Prostate gland (tissue), 2 donors: ENCODE measurements at regions not wholly inside any gene's neighbourhood (a gene's known extent, or its start where the extent isn't known, plus 50 kb on each side); places are given as distances from the start of the nearest gene placed in this dataset.

Experiments
- DNase-seq: peaks from one replicate; pipeline ENCODE4 v3.0.0-alpha.2; 2019; ENCODE audit warnings: low spot score
- H3K27ac ChIP-seq, 2 donors: fragments of 200-600 bp; sonication (generic); 2 replicates each; pipeline ENCODE4 v1.5.1; 2017 to 2019
- H3K27me3 ChIP-seq: fragments of 200-600 bp; sonication (generic); replicated peaks from 2 replicates; pipeline ENCODE4 v1.5.1; 2019; ENCODE audit not compliant: insufficient read depth
- H3K36me3 ChIP-seq, 2 donors: fragments of 200-600 bp; sonication (generic); 1 replicate in 1 of 2; 2 replicates in 1 of 2; pipeline versions ENCODE4 v1.5.1 to v1.8.1; 2017 to 2019
- H3K4me1 ChIP-seq: fragments of 200-600 bp; sonication (generic); replicated peaks from 2 replicates; pipeline ENCODE4 v1.5.1; 2019
- H3K4me3 ChIP-seq, 2 donors: fragments of 200-600 bp; sonication (generic); 2 replicates each; pipeline ENCODE4 v1.5.1; 2017 to 2019
- H3K9me3 ChIP-seq: fragments of 200-600 bp; sonication (generic); 2 replicates; pipeline ENCODE4 v1.5.1; 2017
- CTCF ChIP-seq, 4 experiments: fragments of 200-600 bp in 2 of 4; fragments of 450-650 bp in 2 of 4; sonication (generic) in 2 of 4; IDR thresholded peaks; 1 replicate in 3 of 4; 2 replicates in 1 of 4; pipeline ENCODE4 v1.5.1; 2016 to 2019; ENCODE audit warnings: antibody characterized with exemption in 4 of 4, mild to moderate bottlenecking in 2 of 4, moderate library complexity in 2 of 4
- POLR2A ChIP-seq: fragments of 450-650 bp; IDR thresholded peaks from one replicate; pipeline ENCODE4 v1.6.1; 2016; ENCODE audit warnings: antibody characterized with exemption, mild to moderate bottlenecking
- POLR2AphosphoS5 ChIP-seq: sonication (generic); formaldehyde crosslinking; IDR thresholded peaks from one replicate; pipeline ENCODE4 v1.6.1; 2017; ENCODE audit warnings: antibody characterized with exemption
- WGBS: methylation state at CpG from one replicate; pipeline ENCODE4 v1.1.5; 2018; 5-methylcytosine and 5-hydroxymethylcytosine counted together
- intact Hi-C: fragments of 100-400 bp; cut with DNase I; formaldehyde crosslinking; loops from one replicate; pipeline ENCODE4 v1.14.2; 2022

DNA sequence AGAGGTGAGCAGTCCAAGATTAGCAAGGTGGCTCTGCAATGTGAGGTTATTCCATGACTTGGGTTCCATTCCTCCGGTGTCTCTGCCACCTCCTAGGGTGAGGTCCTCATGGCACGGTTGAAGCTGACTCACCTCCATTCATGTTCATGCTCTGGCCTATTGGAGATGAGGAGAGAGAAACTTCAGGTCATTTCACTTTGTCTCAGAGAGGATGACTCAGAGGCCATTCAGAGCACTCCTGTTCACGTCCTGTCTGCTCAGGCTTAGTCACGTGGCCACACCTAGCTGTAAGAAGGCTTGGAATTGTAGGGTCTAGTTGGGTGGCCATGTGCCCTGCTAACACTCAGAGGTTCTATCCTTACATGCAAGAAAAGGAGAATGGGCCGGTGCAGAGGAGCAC, 67.5 kb upstream of the MBOAT2 start:
- no peaks in the 10 kb centered on the region for H3K27me3 ChIP-seq
- no peaks in the 10 kb centered on the region for H3K36me3 ChIP-seq
- intact Hi-C loops = no loop called here
- 76% methylated on average over 5 of the region's 5 CpGs for WGBS
- H3K27ac ChIP-seq = no peak overlapping the region
- H3K4me1 ChIP-seq = no peaks in the 10 kb centered on the region
- no peak for TF ChIP-seq POLR2A
- no peak for TF ChIP-seq CTCF (IDR thresholded peaks at IDR 0.05)
- no peak for TF ChIP-seq POLR2AphosphoS5
- no peak for DNase-seq
- no peaks in the 10 kb centered on the region for H3K9me3 ChIP-seq
- no peak overlapping the region for H3K4me3 ChIP-seq

DNA sequence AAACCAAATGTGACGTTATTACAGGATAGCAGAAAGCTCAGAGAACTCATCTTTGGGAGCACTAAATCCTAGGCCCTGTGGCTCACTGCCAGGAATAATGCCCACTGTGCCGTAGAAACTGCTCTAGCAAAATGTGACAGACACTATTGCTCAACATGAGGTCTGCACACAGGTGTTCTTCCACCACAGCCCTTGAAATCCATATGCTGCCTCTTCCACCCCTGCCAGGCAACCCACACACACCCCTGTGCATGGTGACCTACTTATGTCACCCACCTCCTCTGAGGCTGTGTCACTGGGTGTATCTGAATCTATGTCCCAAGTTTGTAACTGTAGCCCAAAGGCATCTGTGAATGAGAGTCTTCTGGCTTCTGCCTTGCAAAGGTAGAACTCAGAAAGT, 66.1 kb upstream of the MBOAT2 start:
- H3K9me3 ChIP-seq = no peaks in the 10 kb centered on the region
- no peak overlapping the region for H3K4me3 ChIP-seq
- H3K36me3 ChIP-seq = no peaks in the 10 kb centered on the region
- intact Hi-C loops = no loop called here
- H3K4me1 ChIP-seq = no peaks in the 10 kb centered on the region
- 75% methylated on average over 2 of the region's 2 CpGs for WGBS
- no peak for DNase-seq
- TF ChIP-seq POLR2A (no peak), POLR2AphosphoS5 (no peak), CTCF (IDR thresholded peaks at IDR 0.05) (no peak)
- no peak overlapping the region for H3K27ac ChIP-seq
- H3K27me3 ChIP-seq = no peaks in the 10 kb centered on the region

- no peaks in the 10 kb centered on the region for H3K4me1 ChIP-seq
- WGBS = 92% methylated on average over 1 of the region's 1 CpG
- no peak for DNase-seq
- H3K27ac ChIP-seq = no peak overlapping the region
- TF ChIP-seq POLR2AphosphoS5 (no peak), POLR2A (no peak), CTCF (IDR thresholded peaks at IDR 0.05) (no peak)
- no peaks in the 10 kb centered on the region for H3K9me3 ChIP-seq
- H3K27me3 ChIP-seq = no peaks in the 10 kb centered on the region
- intact Hi-C loops = no loop called here
- no peaks in the 10 kb centered on the region for H3K36me3 ChIP-seq
- H3K4me3 ChIP-seq = no peak overlapping the region
Measured at GRCh38 chr2:9065901-9066300, 62.4 kb upstream of the MBOAT2 start.

DNA sequence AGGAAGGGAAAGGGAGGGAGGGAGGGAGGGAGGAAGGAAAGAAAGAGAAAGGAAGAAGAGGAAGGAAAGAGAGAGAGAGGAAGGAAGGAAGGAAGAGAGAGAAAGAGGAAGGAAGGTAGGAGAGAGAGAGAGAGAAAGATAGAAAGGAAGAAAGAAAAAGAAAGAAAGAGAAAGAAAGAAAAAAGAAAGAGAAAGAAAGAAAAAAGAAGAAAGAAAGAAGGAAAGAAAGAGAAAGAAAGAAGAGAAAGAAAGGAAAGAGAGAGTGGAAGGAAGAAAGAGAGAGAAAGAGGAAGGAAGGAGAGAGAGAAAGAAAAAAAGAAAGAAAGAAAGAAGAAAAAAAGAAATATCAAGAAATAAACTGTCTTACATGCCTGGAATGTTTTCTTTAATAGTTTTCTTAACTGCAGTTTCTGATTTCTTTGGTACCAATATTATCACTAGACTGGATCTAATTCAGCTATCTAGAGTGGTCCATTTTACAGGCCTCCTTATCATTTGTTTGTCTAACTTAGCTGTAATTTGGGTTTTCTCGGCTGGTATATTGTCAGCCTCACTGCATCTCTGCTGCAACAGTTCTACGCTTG, 59.6 kb upstream of the MBOAT2 start:
- Histone ChIP-seq H3K27me3 (no peaks in the 10 kb centered on the region), H3K4me3 (no peak overlapping the region), H3K4me1 (no peaks in the 10 kb centered on the region), H3K36me3 (no peaks in the 10 kb centered on the region), H3K9me3 (no peaks in the 10 kb centered on the region), H3K27ac (no peak overlapping the region)
- DNase-seq = no peak
- no peak for TF ChIP-seq POLR2A
- no peak for TF ChIP-seq POLR2AphosphoS5
- no peak for TF ChIP-seq CTCF (IDR thresholded peaks at IDR 0.05)
- intact Hi-C loops = no loop called here
- WGBS = 29% methylated on average over 2 of the region's 2 CpGs

GRCh38 chr2:9060819-9061218, 57.3 kb upstream of the MBOAT2 start:
- no peak overlapping the region for H3K27ac ChIP-seq
- no peaks in the 10 kb centered on the region for H3K36me3 ChIP-seq
- WGBS = 48% methylated on average over 4 of the region's 4 CpGs
- no peaks in the 10 kb centered on the region for H3K4me1 ChIP-seq
- intact Hi-C loops = no loop called here
- H3K4me3 ChIP-seq = no peak overlapping the region
- TF ChIP-seq POLR2A = no peak
- no peak for TF ChIP-seq POLR2AphosphoS5
- no peak for TF ChIP-seq CTCF (IDR thresholded peaks at IDR 0.05)
- H3K9me3 ChIP-seq = no peaks in the 10 kb centered on the region
- no peaks in the 10 kb centered on the region for H3K27me3 ChIP-seq
- DNase-seq = no peak
